ENCODE measurements at regions not wholly inside any gene's neighbourhood (a gene's known extent, or its start where the extent isn't known, plus 50 kb on each side); places are given as distances from the start of the nearest gene placed in this dataset.

DNA sequence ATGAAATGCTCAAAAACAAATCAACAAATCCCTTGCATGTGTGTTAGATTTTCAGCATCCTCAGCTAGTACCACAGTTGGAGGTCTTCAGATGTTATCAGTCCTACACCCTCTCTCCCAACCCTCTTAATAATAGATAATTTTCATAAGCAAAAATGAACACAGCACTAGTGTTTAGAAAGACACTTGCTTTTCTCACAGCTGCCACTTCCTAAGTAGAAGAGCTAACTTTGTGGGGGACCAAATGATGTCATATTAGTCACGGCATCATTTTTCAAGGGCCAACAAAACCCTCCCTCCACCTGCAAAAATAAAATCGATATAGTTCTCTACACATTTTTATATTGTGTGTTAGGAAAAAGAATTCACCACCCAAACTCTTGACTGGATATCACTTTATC lies 163.5 kb upstream of the GYPA start:
- TF ChIP-seq JUNB (IDR thresholded peaks at IDR 0.05; ENCODE audit: unreplicated experiment) (no peak), CTCF (conservative IDR thresholded peaks at IDR 0.05; ENCODE audit: low read depth in 2 of 2) (no peak), POLR2AphosphoS5 (IDR thresholded peaks at IDR 0.05; ENCODE audit: low read depth) (no peak), EZH2 (IDR thresholded peaks at IDR 0.05; ENCODE audit: low read depth, unreplicated experiment) (no peak), EZH2phosphoT487 (IDR thresholded peaks at IDR 0.05; ENCODE audit: unreplicated experiment) (no peak), NANOG (IDR thresholded peaks at IDR 0.05; ENCODE audit: borderline replicate concordance) (no peak), ZNF331 (CRISPR knock-in tag; IDR thresholded peaks at IDR 0.05; ENCODE audit: low read depth) (no peak), REST (IDR thresholded peaks at IDR 0.05; ENCODE audit: unreplicated experiment) (no peak)
